WTC11 (cell line): ENCODE measurements at regions not wholly inside any gene's neighbourhood (a gene's known extent, or its start where the extent isn't known, plus 50 kb on each side); places are given as distances from the start of the nearest gene placed in this dataset.

Experiments used
- CBFB ChIP-seq: sonication (generic); formaldehyde crosslinking; IDR thresholded peaks from 2 replicates; pipeline ENCODE4 v1.8.1; 2022; ENCODE audit warnings: mild to moderate bottlenecking, low read depth, missing genetic modification reagents
- ESRRA ChIP-seq: sonication (generic); formaldehyde crosslinking; IDR thresholded peaks from 2 replicates; pipeline ENCODE4 v1.8.1; 2022; ENCODE audit warnings: mild to moderate bottlenecking, missing genetic modification reagents, borderline replicate concordance
- JUN ChIP-seq: sonication (generic); formaldehyde crosslinking; IDR thresholded peaks from 2 replicates; pipeline ENCODE4 v1.8.0; 2023; ENCODE audit warnings: mild to moderate bottlenecking, missing genetic modification reagents
- NR1H2 ChIP-seq: sonication (generic); formaldehyde crosslinking; IDR thresholded peaks from 2 replicates; pipeline ENCODE4 v1.9.0; 2021; ENCODE audit warnings: mild to moderate bottlenecking, moderate library complexity, missing genetic modification reagents
- SP1 ChIP-seq: sonication (generic); formaldehyde crosslinking; conservative IDR thresholded peaks from 2 replicates; pipeline ENCODE4 v1.8.1; 2022; ENCODE audit warnings: missing genetic modification reagents
- ZNF232 ChIP-seq: sonication (generic); formaldehyde crosslinking; IDR thresholded peaks from 2 replicates; pipeline ENCODE4 v1.8.0; 2022; ENCODE audit warnings: mild to moderate bottlenecking, missing genetic modification reagents
- TF ChIP-seq, protein P1 (sequence below): fragments of 200-600 bp; IDR thresholded peaks from 2 replicates; pipeline ENCODE4 v1.8.0; 2022; ENCODE audit warnings: antibody characterized with exemption
- TF ChIP-seq, protein P2 (sequence below): sonication (generic); formaldehyde crosslinking; IDR thresholded peaks from 2 replicates; pipeline ENCODE4 v1.8.0; 2022; ENCODE audit warnings: missing genetic modification reagents
- TF ChIP-seq, protein P3 (sequence below): sonication (generic); formaldehyde crosslinking; IDR thresholded peaks from 2 replicates; pipeline ENCODE4 v1.8.0; 2023; ENCODE audit warnings: mild to moderate bottlenecking, missing genetic modification reagents
- TF ChIP-seq, protein P4 (sequence below): sonication (generic); formaldehyde crosslinking; IDR thresholded peaks from 2 replicates; pipeline ENCODE4 v1.8.1; 2022; ENCODE audit warnings: missing genetic modification reagents, borderline replicate concordance
- TF ChIP-seq, protein P5 (sequence below): sonication (generic); formaldehyde crosslinking; IDR thresholded peaks from 2 replicates; pipeline ENCODE4 v1.8.1; 2022; ENCODE audit warnings: low read depth, missing genetic modification reagents, borderline replicate concordance
- TF ChIP-seq, protein P6 (sequence below): sonication (generic); formaldehyde crosslinking; conservative IDR thresholded peaks from 2 replicates; pipeline ENCODE4 v1.8.1; 2022; ENCODE audit warnings: mild to moderate bottlenecking, missing genetic modification reagents
- TF ChIP-seq, protein P7 (sequence below): sonication (generic); formaldehyde crosslinking; conservative IDR thresholded peaks from 2 replicates; pipeline ENCODE4 v1.8.1; 2023; ENCODE audit warnings: mild to moderate bottlenecking, low read depth, missing genetic modification reagents, moderate library complexity

DNA sequence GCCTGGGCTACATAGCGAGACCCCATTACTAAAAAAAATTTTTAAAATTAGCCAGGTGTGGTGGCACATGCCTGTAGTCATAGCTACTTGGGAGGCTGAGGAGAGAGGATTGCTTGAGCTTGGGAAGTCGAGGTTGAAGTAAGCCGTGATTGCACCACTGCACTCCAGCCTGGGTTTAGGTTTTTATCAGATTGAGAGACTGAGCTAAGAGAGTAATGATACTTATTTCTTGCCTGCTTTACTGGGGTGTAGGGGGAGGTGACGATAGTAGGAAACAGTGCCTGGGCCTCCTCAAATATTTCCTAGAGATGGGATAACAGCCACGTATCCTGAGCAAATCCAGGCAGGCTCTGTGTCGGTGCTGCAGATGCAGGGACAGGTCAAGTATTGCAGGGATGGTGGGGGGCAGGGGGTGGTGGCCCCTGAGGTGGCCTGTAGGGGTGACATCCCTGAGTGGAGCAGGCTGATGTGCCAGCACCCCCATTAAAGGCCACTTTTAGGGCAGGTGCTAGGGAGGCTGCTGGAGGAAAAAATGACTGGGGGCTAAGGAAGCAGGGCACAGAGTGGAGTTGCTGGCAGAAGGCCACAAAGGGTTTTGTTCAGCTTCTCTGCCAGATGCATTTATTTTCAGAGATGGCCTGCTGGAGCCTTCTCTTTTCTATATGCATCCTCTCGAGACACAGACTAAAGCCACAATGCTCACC is 130.5 kb downstream of the RHOU start:
- TF ChIP-seq, protein P1, sequence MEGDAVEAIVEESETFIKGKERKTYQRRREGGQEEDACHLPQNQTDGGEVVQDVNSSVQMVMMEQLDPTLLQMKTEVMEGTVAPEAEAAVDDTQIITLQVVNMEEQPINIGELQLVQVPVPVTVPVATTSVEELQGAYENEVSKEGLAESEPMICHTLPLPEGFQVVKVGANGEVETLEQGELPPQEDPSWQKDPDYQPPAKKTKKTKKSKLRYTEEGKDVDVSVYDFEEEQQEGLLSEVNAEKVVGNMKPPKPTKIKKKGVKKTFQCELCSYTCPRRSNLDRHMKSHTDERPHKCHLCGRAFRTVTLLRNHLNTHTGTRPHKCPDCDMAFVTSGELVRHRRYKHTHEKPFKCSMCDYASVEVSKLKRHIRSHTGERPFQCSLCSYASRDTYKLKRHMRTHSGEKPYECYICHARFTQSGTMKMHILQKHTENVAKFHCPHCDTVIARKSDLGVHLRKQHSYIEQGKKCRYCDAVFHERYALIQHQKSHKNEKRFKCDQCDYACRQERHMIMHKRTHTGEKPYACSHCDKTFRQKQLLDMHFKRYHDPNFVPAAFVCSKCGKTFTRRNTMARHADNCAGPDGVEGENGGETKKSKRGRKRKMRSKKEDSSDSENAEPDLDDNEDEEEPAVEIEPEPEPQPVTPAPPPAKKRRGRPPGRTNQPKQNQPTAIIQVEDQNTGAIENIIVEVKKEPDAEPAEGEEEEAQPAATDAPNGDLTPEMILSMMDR = no peak
- no peak for TF ChIP-seq ESRRA
- no peak for TF ChIP-seq JUN (CRISPR knock-in tag)
- TF ChIP-seq NR1H2 (CRISPR knock-in tag) = no peak
- no peak for TF ChIP-seq SP1
- TF ChIP-seq, protein P2, sequence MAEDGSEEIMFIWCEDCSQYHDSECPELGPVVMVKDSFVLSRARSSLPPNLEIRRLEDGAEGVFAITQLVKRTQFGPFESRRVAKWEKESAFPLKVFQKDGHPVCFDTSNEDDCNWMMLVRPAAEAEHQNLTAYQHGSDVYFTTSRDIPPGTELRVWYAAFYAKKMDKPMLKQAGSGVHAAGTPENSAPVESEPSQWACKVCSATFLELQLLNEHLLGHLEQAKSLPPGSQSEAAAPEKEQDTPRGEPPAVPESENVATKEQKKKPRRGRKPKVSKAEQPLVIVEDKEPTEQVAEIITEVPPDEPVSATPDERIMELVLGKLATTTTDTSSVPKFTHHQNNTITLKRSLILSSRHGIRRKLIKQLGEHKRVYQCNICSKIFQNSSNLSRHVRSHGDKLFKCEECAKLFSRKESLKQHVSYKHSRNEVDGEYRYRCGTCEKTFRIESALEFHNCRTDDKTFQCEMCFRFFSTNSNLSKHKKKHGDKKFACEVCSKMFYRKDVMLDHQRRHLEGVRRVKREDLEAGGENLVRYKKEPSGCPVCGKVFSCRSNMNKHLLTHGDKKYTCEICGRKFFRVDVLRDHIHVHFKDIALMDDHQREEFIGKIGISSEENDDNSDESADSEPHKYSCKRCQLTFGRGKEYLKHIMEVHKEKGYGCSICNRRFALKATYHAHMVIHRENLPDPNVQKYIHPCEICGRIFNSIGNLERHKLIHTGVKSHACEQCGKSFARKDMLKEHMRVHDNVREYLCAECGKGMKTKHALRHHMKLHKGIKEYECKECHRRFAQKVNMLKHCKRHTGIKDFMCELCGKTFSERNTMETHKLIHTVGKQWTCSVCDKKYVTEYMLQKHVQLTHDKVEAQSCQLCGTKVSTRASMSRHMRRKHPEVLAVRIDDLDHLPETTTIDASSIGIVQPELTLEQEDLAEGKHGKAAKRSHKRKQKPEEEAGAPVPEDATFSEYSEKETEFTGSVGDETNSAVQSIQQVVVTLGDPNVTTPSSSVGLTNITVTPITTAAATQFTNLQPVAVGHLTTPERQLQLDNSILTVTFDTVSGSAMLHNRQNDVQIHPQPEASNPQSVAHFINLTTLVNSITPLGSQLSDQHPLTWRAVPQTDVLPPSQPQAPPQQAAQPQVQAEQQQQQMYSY (CRISPR knock-in tag) = no peak
- TF ChIP-seq, protein P3, sequence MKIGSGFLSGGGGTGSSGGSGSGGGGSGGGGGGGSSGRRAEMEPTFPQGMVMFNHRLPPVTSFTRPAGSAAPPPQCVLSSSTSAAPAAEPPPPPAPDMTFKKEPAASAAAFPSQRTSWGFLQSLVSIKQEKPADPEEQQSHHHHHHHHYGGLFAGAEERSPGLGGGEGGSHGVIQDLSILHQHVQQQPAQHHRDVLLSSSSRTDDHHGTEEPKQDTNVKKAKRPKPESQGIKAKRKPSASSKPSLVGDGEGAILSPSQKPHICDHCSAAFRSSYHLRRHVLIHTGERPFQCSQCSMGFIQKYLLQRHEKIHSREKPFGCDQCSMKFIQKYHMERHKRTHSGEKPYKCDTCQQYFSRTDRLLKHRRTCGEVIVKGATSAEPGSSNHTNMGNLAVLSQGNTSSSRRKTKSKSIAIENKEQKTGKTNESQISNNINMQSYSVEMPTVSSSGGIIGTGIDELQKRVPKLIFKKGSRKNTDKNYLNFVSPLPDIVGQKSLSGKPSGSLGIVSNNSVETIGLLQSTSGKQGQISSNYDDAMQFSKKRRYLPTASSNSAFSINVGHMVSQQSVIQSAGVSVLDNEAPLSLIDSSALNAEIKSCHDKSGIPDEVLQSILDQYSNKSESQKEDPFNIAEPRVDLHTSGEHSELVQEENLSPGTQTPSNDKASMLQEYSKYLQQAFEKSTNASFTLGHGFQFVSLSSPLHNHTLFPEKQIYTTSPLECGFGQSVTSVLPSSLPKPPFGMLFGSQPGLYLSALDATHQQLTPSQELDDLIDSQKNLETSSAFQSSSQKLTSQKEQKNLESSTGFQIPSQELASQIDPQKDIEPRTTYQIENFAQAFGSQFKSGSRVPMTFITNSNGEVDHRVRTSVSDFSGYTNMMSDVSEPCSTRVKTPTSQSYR (CRISPR knock-in tag) = no peak
- TF ChIP-seq, protein P4, sequence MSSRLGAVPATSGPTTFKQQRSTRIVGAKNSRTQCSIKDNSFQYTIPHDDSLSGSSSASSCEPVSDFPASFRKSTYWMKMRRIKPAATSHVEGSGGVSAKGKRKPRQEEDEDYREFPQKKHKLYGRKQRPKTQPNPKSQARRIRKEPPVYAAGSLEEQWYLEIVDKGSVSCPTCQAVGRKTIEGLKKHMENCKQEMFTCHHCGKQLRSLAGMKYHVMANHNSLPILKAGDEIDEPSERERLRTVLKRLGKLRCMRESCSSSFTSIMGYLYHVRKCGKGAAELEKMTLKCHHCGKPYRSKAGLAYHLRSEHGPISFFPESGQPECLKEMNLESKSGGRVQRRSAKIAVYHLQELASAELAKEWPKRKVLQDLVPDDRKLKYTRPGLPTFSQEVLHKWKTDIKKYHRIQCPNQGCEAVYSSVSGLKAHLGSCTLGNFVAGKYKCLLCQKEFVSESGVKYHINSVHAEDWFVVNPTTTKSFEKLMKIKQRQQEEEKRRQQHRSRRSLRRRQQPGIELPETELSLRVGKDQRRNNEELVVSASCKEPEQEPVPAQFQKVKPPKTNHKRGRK = no peak
- TF ChIP-seq, protein P5, sequence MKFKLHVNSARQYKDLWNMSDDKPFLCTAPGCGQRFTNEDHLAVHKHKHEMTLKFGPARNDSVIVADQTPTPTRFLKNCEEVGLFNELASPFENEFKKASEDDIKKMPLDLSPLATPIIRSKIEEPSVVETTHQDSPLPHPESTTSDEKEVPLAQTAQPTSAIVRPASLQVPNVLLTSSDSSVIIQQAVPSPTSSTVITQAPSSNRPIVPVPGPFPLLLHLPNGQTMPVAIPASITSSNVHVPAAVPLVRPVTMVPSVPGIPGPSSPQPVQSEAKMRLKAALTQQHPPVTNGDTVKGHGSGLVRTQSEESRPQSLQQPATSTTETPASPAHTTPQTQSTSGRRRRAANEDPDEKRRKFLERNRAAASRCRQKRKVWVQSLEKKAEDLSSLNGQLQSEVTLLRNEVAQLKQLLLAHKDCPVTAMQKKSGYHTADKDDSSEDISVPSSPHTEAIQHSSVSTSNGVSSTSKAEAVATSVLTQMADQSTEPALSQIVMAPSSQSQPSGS (CRISPR knock-in tag) = no peak
- TF ChIP-seq ZNF232 (CRISPR knock-in tag) = no peak
- TF ChIP-seq CBFB (CRISPR knock-in tag) = no peak
- TF ChIP-seq, protein P6, sequence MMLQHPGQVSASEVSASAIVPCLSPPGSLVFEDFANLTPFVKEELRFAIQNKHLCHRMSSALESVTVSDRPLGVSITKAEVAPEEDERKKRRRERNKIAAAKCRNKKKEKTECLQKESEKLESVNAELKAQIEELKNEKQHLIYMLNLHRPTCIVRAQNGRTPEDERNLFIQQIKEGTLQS = no peak
- TF ChIP-seq, protein P7, sequence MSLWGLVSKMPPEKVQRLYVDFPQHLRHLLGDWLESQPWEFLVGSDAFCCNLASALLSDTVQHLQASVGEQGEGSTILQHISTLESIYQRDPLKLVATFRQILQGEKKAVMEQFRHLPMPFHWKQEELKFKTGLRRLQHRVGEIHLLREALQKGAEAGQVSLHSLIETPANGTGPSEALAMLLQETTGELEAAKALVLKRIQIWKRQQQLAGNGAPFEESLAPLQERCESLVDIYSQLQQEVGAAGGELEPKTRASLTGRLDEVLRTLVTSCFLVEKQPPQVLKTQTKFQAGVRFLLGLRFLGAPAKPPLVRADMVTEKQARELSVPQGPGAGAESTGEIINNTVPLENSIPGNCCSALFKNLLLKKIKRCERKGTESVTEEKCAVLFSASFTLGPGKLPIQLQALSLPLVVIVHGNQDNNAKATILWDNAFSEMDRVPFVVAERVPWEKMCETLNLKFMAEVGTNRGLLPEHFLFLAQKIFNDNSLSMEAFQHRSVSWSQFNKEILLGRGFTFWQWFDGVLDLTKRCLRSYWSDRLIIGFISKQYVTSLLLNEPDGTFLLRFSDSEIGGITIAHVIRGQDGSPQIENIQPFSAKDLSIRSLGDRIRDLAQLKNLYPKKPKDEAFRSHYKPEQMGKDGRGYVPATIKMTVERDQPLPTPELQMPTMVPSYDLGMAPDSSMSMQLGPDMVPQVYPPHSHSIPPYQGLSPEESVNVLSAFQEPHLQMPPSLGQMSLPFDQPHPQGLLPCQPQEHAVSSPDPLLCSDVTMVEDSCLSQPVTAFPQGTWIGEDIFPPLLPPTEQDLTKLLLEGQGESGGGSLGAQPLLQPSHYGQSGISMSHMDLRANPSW (CRISPR knock-in tag) = no peak
